Calu3 (cell line): ENCODE measurements at regions not wholly inside any gene's neighbourhood (a gene's known extent, or its start where the extent isn't known, plus 50 kb on each side); places are given as distances from the start of the nearest gene placed in this dataset.

Experiments
- BruUV-seq: library from RNA; stranded (reverse); fragments of 400-500 nt; replicated peaks from 2 replicates; lab custom pipeline; 2021; lab: Mats Ljungman, UMichigan
- CTCF ChIA-PET: fragments of 300-600 bp; sonication (Branson Sonifier 250); formaldehyde crosslinking; loops from one replicate; lab custom pipeline; 2022; ENCODE audit warnings: antibody characterized with exemption; lab: Charles Lee
- DNase-seq: peaks from one replicate; pipeline ENCODE4 v3.0.0; 2022
- H3K27ac Mint-ChIP-seq: one replicate; pipeline ENCODE4 v1.8.0; 2022; ENCODE audit warnings: mixed read lengths; ENCODE audit not compliant: unreplicated experiment
- H3K27me3 Mint-ChIP-seq: one replicate; pipeline ENCODE4 v1.8.0; 2022; ENCODE audit warnings: mixed read lengths; ENCODE audit not compliant: unreplicated experiment
- H3K36me3 Mint-ChIP-seq: one replicate; pipeline ENCODE4 v1.8.0; 2022; ENCODE audit warnings: mild to moderate bottlenecking, moderate library complexity, mixed read lengths; ENCODE audit not compliant: insufficient read depth, unreplicated experiment
- H3K4me1 Mint-ChIP-seq: one replicate; pipeline ENCODE4 v1.8.0; 2022; ENCODE audit warnings: mild to moderate bottlenecking, low read depth, mixed read lengths; ENCODE audit not compliant: unreplicated experiment
- H3K4me3 Mint-ChIP-seq: one replicate; pipeline ENCODE4 v1.8.0; 2022; ENCODE audit warnings: mild to moderate bottlenecking, low read depth, moderate library complexity, mixed read lengths; ENCODE audit not compliant: unreplicated experiment
- H3K9me3 Mint-ChIP-seq: one replicate; pipeline ENCODE4 v1.8.0; 2022; ENCODE audit warnings: low read depth, mixed read lengths; ENCODE audit not compliant: unreplicated experiment
- CTCF ChIP-seq: fragments of 200-600 bp; IDR thresholded peaks from one replicate; pipeline ENCODE4 v1.8.0; 2022; ENCODE audit warnings: antibody characterized with exemption; ENCODE audit not compliant: unreplicated experiment
- intact Hi-C: fragments of 100-400 bp; cut with micrococcal nuclease; formaldehyde crosslinking; loops from one replicate; pipeline ENCODE4 v1.10.0; 2022; ENCODE audit not compliant: unreplicated experiment

GRCh38 chr22:49193348-49193747 is 634.3 kb downstream of the BRD1 start:
- no peaks in the 10 kb centered on the region for H3K4me1 Mint-ChIP-seq
- H3K4me3 Mint-ChIP-seq: no peak overlapping the region
- H3K36me3 Mint-ChIP-seq: no peaks in the 10 kb centered on the region
- no peaks in the 10 kb centered on the region for H3K27me3 Mint-ChIP-seq
- no TSS peak for BruUV-seq
- H3K27ac Mint-ChIP-seq: no peak overlapping the region
- H3K9me3 Mint-ChIP-seq: peaks cover 11% of the 10 kb centered on the region
- TF ChIP-seq CTCF: no peak
- CTCF ChIA-PET: no interaction called here
- DNase-seq: no peak
- intact Hi-C loops: no loop called here

GRCh38 chr22:49192857-49193250 is 634.8 kb downstream of the BRD1 start:
- CTCF ChIA-PET: no interaction called here

GRCh38 chr22:49192180-49192856 is 635.4 kb downstream of the BRD1 start:
- no peaks in the 10 kb centered on the region for H3K27me3 Mint-ChIP-seq
- no peak overlapping the region for H3K27ac Mint-ChIP-seq
- intact Hi-C loops: no loop called here
- H3K4me1 Mint-ChIP-seq: no peaks in the 10 kb centered on the region
- CTCF ChIA-PET: no interaction called here
- BruUV-seq: no TSS peak
- DNase-seq: no peak
- no peaks in the 10 kb centered on the region for H3K36me3 Mint-ChIP-seq
- H3K9me3 Mint-ChIP-seq: peaks cover 13% of the 10 kb centered on the region
- no peak overlapping the region for H3K4me3 Mint-ChIP-seq
- no peak for TF ChIP-seq CTCF

More at GRCh38 chr22:49192857-49193250, 634.8 kb downstream of the BRD1 start:
- Mint-ChIP-seq H3K36me3 (no peaks in the 10 kb centered on the region), H3K4me3 (no peak overlapping the region), H3K27me3 (no peaks in the 10 kb centered on the region), H3K27ac (no peak overlapping the region), H3K4me1 (no peaks in the 10 kb centered on the region), H3K9me3 (peaks cover 11% of the 10 kb centered on the region)
- TF ChIP-seq CTCF: no peak
- intact Hi-C loops: no loop called here
- BruUV-seq: no TSS peak
- DNase-seq: no peak

- TF ChIP-seq CTCF: no peak
- H3K9me3 Mint-ChIP-seq: peaks cover 17% of the 10 kb centered on the region
- no peaks in the 10 kb centered on the region for H3K27me3 Mint-ChIP-seq
- DNase-seq: no peak
- H3K4me3 Mint-ChIP-seq: no peak overlapping the region
- CTCF ChIA-PET: no interaction called here
- intact Hi-C loops: no loop called here
- H3K4me1 Mint-ChIP-seq: no peaks in the 10 kb centered on the region
- no TSS peak for BruUV-seq
- no peaks in the 10 kb centered on the region for H3K36me3 Mint-ChIP-seq
- no peak overlapping the region for H3K27ac Mint-ChIP-seq
These were observed 636.1 kb downstream of the BRD1 start for GRCh38 chr22:49191506-49191980.
